H9 (cell line): ENCODE measurements at regions not wholly inside any gene's neighbourhood (a gene's known extent, or its start where the extent isn't known, plus 50 kb on each side); places are given as distances from the start of the nearest gene placed in this dataset.

Source experiments
- DNase-seq: peaks from one replicate; pipeline ENCODE4 v3.0.0-alpha.2; 2017
- H2AFZ ChIP-seq: one replicate; pipeline ENCODE4 v1.6.1; 2013; ENCODE audit warnings: mild to moderate bottlenecking, low read length, control low read depth, moderate library complexity
- H2AK5ac ChIP-seq: 2 replicates; pipeline ENCODE4 v1.6.1; 2013; ENCODE audit warnings: low read length, control low read depth, mixed read lengths; ENCODE audit not compliant: insufficient read length
- H2BK120ac ChIP-seq: one replicate; pipeline ENCODE4 v1.6.1; 2013; ENCODE audit warnings: low read depth, mild to moderate bottlenecking, low read length, control low read depth, inconsistent platforms; ENCODE audit not compliant: poor library complexity, severe bottlenecking
- H2BK12ac ChIP-seq: 2 replicates; pipeline ENCODE4 v1.6.1; 2013; ENCODE audit warnings: low read length, control low read depth, mixed read lengths, low read depth; ENCODE audit not compliant: insufficient read length
- H2BK15ac ChIP-seq: 2 replicates; pipeline ENCODE4 v1.6.1; 2013; ENCODE audit warnings: low read depth, low read length, control low read depth
- H2BK20ac ChIP-seq: one replicate; pipeline ENCODE4 v1.6.1; 2013; ENCODE audit warnings: low read depth, mild to moderate bottlenecking, low read length, control low read depth, inconsistent platforms; ENCODE audit not compliant: poor library complexity, severe bottlenecking
- H2BK5ac ChIP-seq: 2 replicates; pipeline ENCODE4 v1.6.1; 2013; ENCODE audit warnings: low read length, control low read depth, mixed read lengths; ENCODE audit not compliant: insufficient read length
- H3K14ac ChIP-seq: 2 replicates; pipeline ENCODE4 v1.6.1; 2013; ENCODE audit warnings: low read length, control low read depth; ENCODE audit not compliant: insufficient read depth
- H3K18ac ChIP-seq: 2 replicates; pipeline ENCODE4 v1.6.1; 2013; ENCODE audit warnings: low read depth, mild to moderate bottlenecking, mixed read lengths, low read length, control low read depth; ENCODE audit not compliant: insufficient read length
- H3K23ac ChIP-seq: 2 replicates; pipeline ENCODE4 v1.6.1; 2013; ENCODE audit warnings: low read length, control low read depth, mixed read lengths, low read depth; ENCODE audit not compliant: insufficient read length
- H3K23me2 ChIP-seq: 2 replicates; pipeline ENCODE4 v1.6.1; 2013; ENCODE audit warnings: low read depth, mild to moderate bottlenecking, mixed read lengths, low read length, control low read depth; ENCODE audit not compliant: insufficient read length, poor library complexity, severe bottlenecking
- H3K27ac ChIP-seq: 2 replicates; pipeline ENCODE4 v1.5.1; 2013; ENCODE audit warnings: low read length, control low read depth, mixed read lengths, low read depth; ENCODE audit not compliant: insufficient read length
- H3K27me3 ChIP-seq: 2 replicates; pipeline ENCODE4 v1.6.1; 2013; ENCODE audit warnings: low read length, control low read depth, inconsistent platforms; ENCODE audit not compliant: insufficient read depth
- H3K4ac ChIP-seq: 2 replicates; pipeline ENCODE4 v1.6.1; 2013; ENCODE audit warnings: low read depth, mild to moderate bottlenecking, control low read depth, inconsistent platforms, low read length, moderate library complexity
- H3K4me1 ChIP-seq: 2 replicates; pipeline ENCODE4 v1.6.1; 2013; ENCODE audit warnings: low read length, control low read depth, inconsistent platforms; ENCODE audit not compliant: insufficient read depth
- H3K4me2 ChIP-seq: 2 replicates; pipeline ENCODE4 v1.6.1; 2013; ENCODE audit warnings: low read length, control low read depth, mixed read lengths; ENCODE audit not compliant: insufficient read length, insufficient read depth
- H3K56ac ChIP-seq: 2 replicates; pipeline ENCODE4 v1.6.1; 2013; ENCODE audit warnings: low read depth, mild to moderate bottlenecking, mixed read lengths, low read length, control low read depth; ENCODE audit not compliant: insufficient read length
- H3K79me1 ChIP-seq: 2 replicates; pipeline ENCODE4 v1.6.1; 2013; ENCODE audit warnings: low read depth, mild to moderate bottlenecking, moderate library complexity, low read length, control low read depth, inconsistent platforms; ENCODE audit not compliant: insufficient read depth, poor library complexity, severe bottlenecking
- H3K79me2 ChIP-seq: 2 replicates; pipeline ENCODE4 v1.6.1; 2013; ENCODE audit warnings: low read length, control low read depth, inconsistent platforms; ENCODE audit not compliant: insufficient read depth
- H3K9ac ChIP-seq: 2 replicates; pipeline ENCODE4 v1.6.1; 2013; ENCODE audit warnings: low read length, control low read depth, mixed read lengths; ENCODE audit not compliant: insufficient read length; ENCODE audit errors: extremely low read depth
- H3K9me3 ChIP-seq: one replicate; pipeline ENCODE4 v1.6.1; 2013; ENCODE audit warnings: low read depth, low read length, inconsistent platforms; ENCODE audit not compliant: control insufficient read depth
- H3T11ph ChIP-seq: one replicate; pipeline ENCODE4 v1.6.1; 2013; ENCODE audit warnings: mild to moderate bottlenecking, low read length, control low read depth, inconsistent platforms
- H4K20me1 ChIP-seq: one replicate; pipeline ENCODE4 v1.6.1; 2013; ENCODE audit not compliant: control insufficient read depth, insufficient read length, insufficient read depth
- H4K5ac ChIP-seq: 2 replicates; pipeline ENCODE4 v1.6.1; 2013; ENCODE audit warnings: low read depth, mild to moderate bottlenecking, mixed read lengths, low read length, control low read depth; ENCODE audit not compliant: insufficient read length
- H4K8ac ChIP-seq: replicated peaks from 2 replicates; pipeline ENCODE4 v1.6.1; 2013; ENCODE audit warnings: low read length, control low read depth, mixed read lengths, low read depth; ENCODE audit not compliant: insufficient read length
- H4K91ac ChIP-seq: 2 replicates; pipeline ENCODE4 v1.6.1; 2013; ENCODE audit warnings: low read depth, mild to moderate bottlenecking, moderate library complexity, mixed read lengths, low read length, control low read depth; ENCODE audit not compliant: insufficient read length
- H3K27ac Mint-ChIP-seq, 3 experiments: 2 replicates in 2 of 3; 3 replicates in 1 of 3; pipeline ENCODE4 v1.8.0; 2020 to 2021; ENCODE audit warnings: mixed read lengths in 3 of 3, mild to moderate bottlenecking in 1 of 3, moderate library complexity in 1 of 3
- H3K27me3 Mint-ChIP-seq: 2 replicates; pipeline ENCODE4 v1.8.0; 2021; ENCODE audit warnings: low read depth, mild to moderate bottlenecking, moderate library complexity, mixed read lengths
- H3K36me3 Mint-ChIP-seq, 3 experiments: 2 replicates in 2 of 3; 3 replicates in 1 of 3; pipeline ENCODE4 v1.8.0; 2020 to 2021; ENCODE audit warnings: low read depth in 3 of 3, mixed read lengths in 3 of 3; ENCODE audit not compliant: insufficient read depth in 1 of 3
- H3K4me1 Mint-ChIP-seq, 2 experiments: 2 replicates each; pipeline ENCODE4 v1.8.0; 2020; ENCODE audit warnings: mixed read lengths in 2 of 2
- H3K4me3 Mint-ChIP-seq, 2 experiments: 2 replicates in 1 of 2; 3 replicates in 1 of 2; pipeline ENCODE4 v1.8.0; 2020 to 2021; ENCODE audit warnings: mild to moderate bottlenecking in 2 of 2, mixed read lengths in 2 of 2, moderate library complexity in 1 of 2
- H3K9me3 Mint-ChIP-seq, 2 experiments: 2 replicates in 1 of 2; 3 replicates in 1 of 2; pipeline ENCODE4 v1.8.0; 2020; ENCODE audit warnings: mild to moderate bottlenecking in 2 of 2, mixed read lengths in 2 of 2, moderate library complexity in 1 of 2
- WGBS: extraction: QIAGEN DNeasy Blood & Tissue Kit; methylation state at CpG from one replicate; pipeline ENCODE4 v1.1.7; 2013; ENCODE audit warnings: missing lambda C conversion rate, low lambda C conversion rate, mixed read lengths; ENCODE audit not compliant: insufficient read length; ENCODE audit errors: extremely low coverage; 5-methylcytosine and 5-hydroxymethylcytosine counted together
- TF ChIP-seq, protein P1 (sequence below): fragments of 200-600 bp; sonication (generic); conservative IDR thresholded peaks from 3 replicates; pipeline ENCODE4 v1.8.0; 2021; ENCODE audit warnings: antibody characterized with exemption, mild to moderate bottlenecking

DNA sequence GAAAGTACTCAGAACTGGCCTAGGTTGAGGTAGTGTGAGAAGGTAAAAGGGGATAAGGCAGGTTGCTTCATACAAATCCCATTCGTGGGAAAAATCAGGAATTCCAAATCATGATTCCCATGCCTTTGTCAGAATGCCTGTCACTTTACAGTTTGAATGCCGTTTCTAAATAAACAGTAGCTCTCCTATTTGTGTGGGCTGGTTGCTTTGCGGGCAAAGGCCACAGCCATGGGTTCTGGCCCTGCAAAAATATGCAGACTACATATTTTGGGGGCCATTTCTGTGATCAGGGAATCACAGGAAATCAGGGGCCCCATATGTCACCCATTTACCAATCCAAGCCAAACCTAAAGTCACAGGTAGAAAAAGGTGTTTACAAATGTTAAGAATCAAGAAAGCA lies 161.3 kb upstream of the BMP4 start:
- no peak overlapping the region for H2BK12ac ChIP-seq
- H4K20me1 ChIP-seq: no peaks in the 10 kb centered on the region
- Mint-ChIP-seq H3K27me3 (no peaks in the 10 kb centered on the region), H3K4me1 (peaks cover 0 to 2% of the 10 kb centered on the region in 2 experiments; a peak in 1 of 4 replicates), H3K4me3 (no peak overlapping the region), H3K36me3 (no peaks in the 10 kb centered on the region), H3K27ac (no peak overlapping the region), H3K9me3 (no peaks in the 10 kb centered on the region)
- H2AFZ ChIP-seq: no peak overlapping the region
- TF ChIP-seq, protein P1, sequence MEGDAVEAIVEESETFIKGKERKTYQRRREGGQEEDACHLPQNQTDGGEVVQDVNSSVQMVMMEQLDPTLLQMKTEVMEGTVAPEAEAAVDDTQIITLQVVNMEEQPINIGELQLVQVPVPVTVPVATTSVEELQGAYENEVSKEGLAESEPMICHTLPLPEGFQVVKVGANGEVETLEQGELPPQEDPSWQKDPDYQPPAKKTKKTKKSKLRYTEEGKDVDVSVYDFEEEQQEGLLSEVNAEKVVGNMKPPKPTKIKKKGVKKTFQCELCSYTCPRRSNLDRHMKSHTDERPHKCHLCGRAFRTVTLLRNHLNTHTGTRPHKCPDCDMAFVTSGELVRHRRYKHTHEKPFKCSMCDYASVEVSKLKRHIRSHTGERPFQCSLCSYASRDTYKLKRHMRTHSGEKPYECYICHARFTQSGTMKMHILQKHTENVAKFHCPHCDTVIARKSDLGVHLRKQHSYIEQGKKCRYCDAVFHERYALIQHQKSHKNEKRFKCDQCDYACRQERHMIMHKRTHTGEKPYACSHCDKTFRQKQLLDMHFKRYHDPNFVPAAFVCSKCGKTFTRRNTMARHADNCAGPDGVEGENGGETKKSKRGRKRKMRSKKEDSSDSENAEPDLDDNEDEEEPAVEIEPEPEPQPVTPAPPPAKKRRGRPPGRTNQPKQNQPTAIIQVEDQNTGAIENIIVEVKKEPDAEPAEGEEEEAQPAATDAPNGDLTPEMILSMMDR: no peak
- H4K8ac ChIP-seq: no peak overlapping the region
- H2AK5ac ChIP-seq: no peak overlapping the region
- H3K18ac ChIP-seq: no peak overlapping the region
- H3K23ac ChIP-seq: no peak overlapping the region
- no peaks in the 10 kb centered on the region for H3K79me1 ChIP-seq
- H2BK5ac ChIP-seq: no peak overlapping the region
- no peaks in the 10 kb centered on the region for H3K4me1 ChIP-seq
- no peaks in the 10 kb centered on the region for H3K23me2 ChIP-seq
- H3K27me3 ChIP-seq: no peaks in the 10 kb centered on the region
- no peak overlapping the region for H3K56ac ChIP-seq
- H3K14ac ChIP-seq: no peak overlapping the region
- no peak overlapping the region for H3K4ac ChIP-seq
- H4K5ac ChIP-seq: no peak overlapping the region
- DNase-seq: no peak
- no peaks in the 10 kb centered on the region for H3K79me2 ChIP-seq
- H3K27ac ChIP-seq: no peak overlapping the region
- no peak overlapping the region for H3K4me2 ChIP-seq
- no peak overlapping the region for H2BK20ac ChIP-seq
- no peak overlapping the region for H2BK15ac ChIP-seq
- H2BK120ac ChIP-seq: no peak overlapping the region
- no peak overlapping the region for H3T11ph ChIP-seq
- H3K9ac ChIP-seq: no peak overlapping the region
- no peak overlapping the region for H4K91ac ChIP-seq
- no peaks in the 10 kb centered on the region for H3K9me3 ChIP-seq
- no CpG with 5 or more reads among the region's 3 CpGs for WGBS
